IMR-90 (cell line): ENCODE measurements at regions not wholly inside any gene's neighbourhood (a gene's known extent, or its start where the extent isn't known, plus 50 kb on each side); places are given as distances from the start of the nearest gene placed in this dataset.

Experiments used
- BHLHE40 ChIP-seq: fragments of 150-350 bp; IDR thresholded peaks from 2 replicates; pipeline ENCODE4 v1.6.1; 2016; ENCODE audit warnings: mild to moderate bottlenecking, low read depth, low read length
- CEBPB ChIP-seq: IDR thresholded peaks from 2 replicates; pipeline ENCODE4 v1.6.1; 2012; ENCODE audit warnings: low read depth, low read length, improper control_type of control experiment
- FOS ChIP-seq: fragments of 150-350 bp; IDR thresholded peaks from 2 replicates; pipeline ENCODE4 v1.6.1; 2016; ENCODE audit warnings: low read depth, low read length
- MAFK ChIP-seq: IDR thresholded peaks from 2 replicates; pipeline ENCODE4 v1.6.1; 2012; ENCODE audit warnings: low read depth, low read length, improper control_type of control experiment
- MXI1 ChIP-seq: IDR thresholded peaks from 2 replicates; pipeline ENCODE4 v1.6.1; 2012; ENCODE audit warnings: low read depth, mild to moderate bottlenecking, low read length, moderate library complexity, borderline replicate concordance
- POLR2A ChIP-seq: IDR thresholded peaks from 2 replicates; pipeline ENCODE4 v1.6.1; 2012; ENCODE audit warnings: mild to moderate bottlenecking, low read depth, low read length
- RFX5 ChIP-seq: IDR thresholded peaks from 2 replicates; pipeline ENCODE4 v1.8.0; 2012; ENCODE audit warnings: low read depth, mild to moderate bottlenecking, low read length, moderate library complexity
- SMC3 ChIP-seq: fragments of 150-350 bp; IDR thresholded peaks from 2 replicates; pipeline ENCODE4 v1.6.1; 2016; ENCODE audit warnings: low read depth, mild to moderate bottlenecking, antibody characterized with exemption, low read length, moderate library complexity
- TF ChIP-seq, protein P1 (sequence below): conservative IDR thresholded peaks from 2 replicates; pipeline ENCODE4 v1.5.1; 2012; ENCODE audit warnings: mild to moderate bottlenecking, low read depth, low read length, improper control_type of control experiment
- TF ChIP-seq, protein P2 (sequence below): fragments of 150-350 bp; IDR thresholded peaks from 2 replicates; pipeline ENCODE4 v1.6.1; 2016; ENCODE audit warnings: low read depth, mild to moderate bottlenecking, low read length, moderate library complexity, borderline replicate concordance

DNA sequence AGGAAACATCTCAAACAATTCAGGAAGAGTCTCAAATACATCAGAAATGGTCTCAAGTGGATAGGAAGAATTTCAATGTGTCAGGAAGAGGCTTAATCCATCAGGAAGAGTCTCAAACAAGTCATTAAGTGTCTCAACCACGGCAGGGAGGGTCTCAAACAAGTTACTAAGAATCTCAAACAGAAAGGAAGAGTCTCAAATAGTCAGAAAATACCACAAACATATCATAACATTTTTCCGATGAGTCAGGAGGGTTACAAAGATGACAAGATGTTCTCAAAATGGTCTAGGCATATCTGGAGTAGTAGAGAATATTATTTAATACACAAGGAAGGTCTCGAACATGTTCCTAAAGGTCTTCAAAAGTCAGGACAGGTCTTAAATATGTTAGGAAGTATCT lies 109.3 kb upstream of the USP9X start:
- TF ChIP-seq POLR2A (no peak), CEBPB (no peak), BHLHE40 (no peak), MAFK (no peak), MXI1 (no peak), RFX5 (no peak), FOS (no peak), SMC3 (no peak)
- TF ChIP-seq, protein P1, sequence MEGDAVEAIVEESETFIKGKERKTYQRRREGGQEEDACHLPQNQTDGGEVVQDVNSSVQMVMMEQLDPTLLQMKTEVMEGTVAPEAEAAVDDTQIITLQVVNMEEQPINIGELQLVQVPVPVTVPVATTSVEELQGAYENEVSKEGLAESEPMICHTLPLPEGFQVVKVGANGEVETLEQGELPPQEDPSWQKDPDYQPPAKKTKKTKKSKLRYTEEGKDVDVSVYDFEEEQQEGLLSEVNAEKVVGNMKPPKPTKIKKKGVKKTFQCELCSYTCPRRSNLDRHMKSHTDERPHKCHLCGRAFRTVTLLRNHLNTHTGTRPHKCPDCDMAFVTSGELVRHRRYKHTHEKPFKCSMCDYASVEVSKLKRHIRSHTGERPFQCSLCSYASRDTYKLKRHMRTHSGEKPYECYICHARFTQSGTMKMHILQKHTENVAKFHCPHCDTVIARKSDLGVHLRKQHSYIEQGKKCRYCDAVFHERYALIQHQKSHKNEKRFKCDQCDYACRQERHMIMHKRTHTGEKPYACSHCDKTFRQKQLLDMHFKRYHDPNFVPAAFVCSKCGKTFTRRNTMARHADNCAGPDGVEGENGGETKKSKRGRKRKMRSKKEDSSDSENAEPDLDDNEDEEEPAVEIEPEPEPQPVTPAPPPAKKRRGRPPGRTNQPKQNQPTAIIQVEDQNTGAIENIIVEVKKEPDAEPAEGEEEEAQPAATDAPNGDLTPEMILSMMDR = no peak
- TF ChIP-seq, protein P2, sequence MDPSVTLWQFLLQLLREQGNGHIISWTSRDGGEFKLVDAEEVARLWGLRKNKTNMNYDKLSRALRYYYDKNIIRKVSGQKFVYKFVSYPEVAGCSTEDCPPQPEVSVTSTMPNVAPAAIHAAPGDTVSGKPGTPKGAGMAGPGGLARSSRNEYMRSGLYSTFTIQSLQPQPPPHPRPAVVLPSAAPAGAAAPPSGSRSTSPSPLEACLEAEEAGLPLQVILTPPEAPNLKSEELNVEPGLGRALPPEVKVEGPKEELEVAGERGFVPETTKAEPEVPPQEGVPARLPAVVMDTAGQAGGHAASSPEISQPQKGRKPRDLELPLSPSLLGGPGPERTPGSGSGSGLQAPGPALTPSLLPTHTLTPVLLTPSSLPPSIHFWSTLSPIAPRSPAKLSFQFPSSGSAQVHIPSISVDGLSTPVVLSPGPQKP = no peak
